K562 (cell line): ENCODE measurements at regions not wholly inside any gene's neighbourhood (a gene's known extent, or its start where the extent isn't known, plus 50 kb on each side); places are given as distances from the start of the nearest gene placed in this dataset.

Experiments used
- ATAC-seq: fragments of 200-7000 bp; cut with Tn5 transposase; 3 replicates; pipeline ENCODE4 v1.9.1; 2020; ENCODE audit warnings: moderate library complexity
- BruUV-seq: library from RNA; stranded (reverse); fragments of 400-500 nt; replicated peaks from 2 replicates; lab custom pipeline; 2021; lab: Mats Ljungman, UMichigan
- CTCF ChIA-PET: fragments of 300-600 bp; formaldehyde crosslinking; extraction: SDS; loops from one replicate; lab custom pipeline; 2021; ENCODE audit warnings: low intra/inter-chr PET ratio; lab: Yijun Ruan, JAX
- POLR2A ChIA-PET: fragments of 300-600, 350-650 bp; sonication (Branson Sonifier 250); formaldehyde crosslinking; extraction: SDS; loops from one replicate; lab custom pipeline; 2021; ENCODE audit warnings: antibody characterized with exemption, inconsistent platforms; lab: Yijun Ruan, JAX
- DNase-seq, 4 experiments: peaks; one replicate each; pipeline versions ENCODE4 v3.0.0 to v3.0.0-alpha.2; 2011 to 2018; ENCODE audit warnings: low spot score in 3 of 4, mixed read lengths in 3 of 4; ENCODE audit errors: extremely low read depth in 1 of 4
- FAIRE-seq: peaks from 2 replicates; lab custom pipeline; 2011; peaks lifted over from hg19 to GRCh38; lab: Jason Lieb, UNC
- H2AFZ ChIP-seq: 2 replicates; pipeline ENCODE4 v1.6.0; 2011; ENCODE audit warnings: low read depth, low read length, control low read depth, inconsistent platforms
- H3K27ac ChIP-seq: fragments of 200-600 bp; 3 replicates; pipeline ENCODE4 v1.8.0; 2011; ENCODE audit warnings: low read depth, mild to moderate bottlenecking, control low read depth, inconsistent platforms, low read length, moderate library complexity, mixed read lengths; ENCODE audit errors: extremely low read depth
- H3K27me3 ChIP-seq, 2 experiments: fragments of 300-600 bp in 1 of 2; 2 replicates in 1 of 2; 3 replicates in 1 of 2; pipeline versions ENCODE4 v1.6.0 to v1.8.0; 2011; ENCODE audit warnings: inconsistent platforms in 2 of 2, low read length in 2 of 2, mild to moderate bottlenecking in 1 of 2, mixed read lengths in 1 of 2, moderate library complexity in 1 of 2; ENCODE audit not compliant: control insufficient read depth in 2 of 2, insufficient read depth in 2 of 2
- H3K36me3 ChIP-seq: fragments of 300-600 bp; 3 replicates; pipeline ENCODE4 v1.8.0; 2011; ENCODE audit warnings: mild to moderate bottlenecking, low read length, inconsistent platforms; ENCODE audit not compliant: control insufficient read depth, insufficient read depth
- H3K4me1 ChIP-seq, 2 experiments: fragments of 200-600 bp in 1 of 2; replicated peaks in 1 of 2; 2 replicates in 1 of 2; 3 replicates in 1 of 2; pipeline versions ENCODE4 v1.5.1 to v1.8.0; 2011; ENCODE audit warnings: inconsistent platforms in 2 of 2, low read length in 2 of 2, mild to moderate bottlenecking in 1 of 2, mixed read lengths in 1 of 2, moderate library complexity in 1 of 2; ENCODE audit not compliant: control insufficient read depth in 2 of 2, insufficient read depth in 2 of 2
- H3K4me2 ChIP-seq: 2 replicates; pipeline ENCODE4 v1.6.1; 2011; ENCODE audit warnings: low read length, control low read depth, inconsistent platforms, mixed read lengths; ENCODE audit not compliant: insufficient read depth
- H3K4me3 ChIP-seq: fragments of 200-600 bp; sonication (generic), shearing (Covaris generic); 2 replicates; pipeline ENCODE4 v1.5.1; 2016; ENCODE audit warnings: control low read depth, inconsistent platforms
- H3K79me2 ChIP-seq: fragments of 200-600 bp; 3 replicates; pipeline ENCODE4 v1.8.0; 2011; ENCODE audit warnings: low read length, inconsistent platforms; ENCODE audit not compliant: control insufficient read depth, insufficient read depth
- H3K9ac ChIP-seq, 2 experiments: 2 replicates each; pipeline versions ENCODE4 v1.6.0 to v1.6.1; 2011; ENCODE audit warnings: low read depth in 2 of 2, low read length in 2 of 2, control low read depth in 1 of 2, inconsistent platforms in 1 of 2, mild to moderate bottlenecking in 1 of 2, mixed read lengths in 1 of 2; ENCODE audit not compliant: insufficient read depth in 1 of 2
- H3K9me1 ChIP-seq: one replicate; pipeline ENCODE4 v1.6.0; 2011; ENCODE audit warnings: inconsistent platforms, mild to moderate bottlenecking, low read length, moderate library complexity; ENCODE audit not compliant: control insufficient read depth, insufficient read depth
- H3K9me3 ChIP-seq: replicated peaks from 2 replicates; pipeline ENCODE4 v1.5.1; 2011; ENCODE audit warnings: low read depth, low read length, inconsistent platforms; ENCODE audit not compliant: control insufficient read depth, insufficient read depth
- H4K20me1 ChIP-seq: replicated peaks from 2 replicates; pipeline ENCODE4 v1.6.1; 2011; ENCODE audit warnings: low read length, inconsistent platforms, mixed read lengths; ENCODE audit not compliant: control insufficient read depth, insufficient read depth
- ARID2 ChIP-seq: fragments of 450-650 bp; IDR thresholded peaks from 2 replicates; pipeline ENCODE4 v1.6.1; 2017; ENCODE audit warnings: antibody characterized with exemption, mild to moderate bottlenecking
- CCNT2 ChIP-seq: IDR thresholded peaks from 2 replicates; pipeline ENCODE4 v1.6.1; 2011; ENCODE audit warnings: borderline replicate concordance, low read depth, mild to moderate bottlenecking, moderate library complexity, mixed read lengths, low read length; ENCODE audit not compliant: insufficient read length; ENCODE audit errors: extremely low read depth
- HNRNPL ChIP-seq: fragments of 200-400 bp; formaldehyde crosslinking; IDR thresholded peaks from 2 replicates; pipeline ENCODE4 v1.6.1; 2017; ENCODE audit warnings: low read depth, mild to moderate bottlenecking, low read length
- ID3 ChIP-seq, 2 experiments: fragments of 250-450 bp in 1 of 2; fragments of 450-650 bp in 1 of 2; sonication (Bioruptor Pico) in 1 of 2; IDR thresholded peaks; 2 replicates each; pipeline versions ENCODE4 v1.6.1 to v1.8.0; 2016 to 2021; ENCODE audit warnings: mild to moderate bottlenecking in 2 of 2, moderate library complexity in 2 of 2, missing compliant biosample characterization in 1 of 2, missing genetic modification characterization in 1 of 2
- KLF13 ChIP-seq: fragments of 450-650 bp; IDR thresholded peaks from 2 replicates; pipeline ENCODE4 v1.6.1; 2016; ENCODE audit warnings: missing genetic modification characterization, low read depth, mild to moderate bottlenecking, missing compliant biosample characterization, moderate library complexity, borderline replicate concordance
- MCM2 ChIP-seq: fragments of 450-650 bp; IDR thresholded peaks from 2 replicates; pipeline ENCODE4 v1.6.1; 2017; ENCODE audit warnings: low read depth, mild to moderate bottlenecking
- POLR2G ChIP-seq: fragments of 200-400 bp; formaldehyde crosslinking; IDR thresholded peaks from 2 replicates; pipeline ENCODE4 v1.6.1; 2017; ENCODE audit warnings: low read depth, mild to moderate bottlenecking, antibody characterized with exemption, low read length, moderate library complexity
- RBM14 ChIP-seq: fragments of 200-400 bp; formaldehyde crosslinking; IDR thresholded peaks from 2 replicates; pipeline ENCODE4 v1.6.1; 2018; ENCODE audit warnings: low read depth, mild to moderate bottlenecking, low read length, moderate library complexity, borderline replicate concordance; ENCODE audit not compliant: insufficient read depth
- YY1 ChIP-seq, 3 experiments: IDR thresholded peaks; 2 replicates each; pipeline ENCODE4 v1.6.1; 2011; ENCODE audit warnings: low read length in 2 of 3, mild to moderate bottlenecking in 2 of 3, moderate library complexity in 2 of 3, borderline replicate concordance in 1 of 3, control low read depth in 1 of 3, low read depth in 1 of 3; ENCODE audit not compliant: insufficient read depth in 3 of 3, insufficient replicate concordance in 2 of 3, control insufficient read depth in 1 of 3, insufficient read length in 1 of 3; ENCODE audit errors: extremely low read depth in 1 of 3
- ZNF512 ChIP-seq: IDR thresholded peaks from 2 replicates; pipeline ENCODE4 v1.6.1; 2016; ENCODE audit warnings: missing genetic modification characterization, missing compliant biosample characterization
- WGBS: fragments of 100-300 bp; shearing (Covaris generic); methylation state at CpG from one replicate; pipeline ENCODE4 v1.1.6; 2016; ENCODE audit warnings: low coverage, mixed read lengths; ENCODE audit not compliant: insufficient coverage; ENCODE audit errors: missing lambda C conversion rate; 5-methylcytosine and 5-hydroxymethylcytosine counted together
- in situ Hi-C: fragments of 300-500 bp; cut with MboI; formaldehyde crosslinking; loops from 4 replicates; pipeline ENCODE4 v1.15.0; 2018; ENCODE audit warnings: inconsistent platforms, mixed read lengths
- intact Hi-C: fragments of 100-400 bp; cut with micrococcal nuclease; formaldehyde crosslinking; loops from 2 replicates; pipeline ENCODE4 v1.14.2; 2022

- Histone ChIP-seq H2AFZ (peak overlapping the region; percentile 75), H3K36me3 (no peaks in the 10 kb centered on the region), H3K4me3 (no peak overlapping the region), H3K4me2 (no peak overlapping the region), H3K27ac (no peak overlapping the region), H3K9ac (no peak overlapping the region), H3K9me1 (no peaks in the 10 kb centered on the region), H4K20me1 (no peaks in the 10 kb centered on the region), H3K79me2 (no peaks in the 10 kb centered on the region), H3K9me3 (no peaks in the 10 kb centered on the region), H3K4me1 (peaks cover 0 to 6% of the 10 kb centered on the region in 2 experiments; a peak in 1 of 5 replicates)
- DNase-seq (no peak), ATAC-seq (no peak), FAIRE-seq (no peak)
- ChIA-PET CTCF (no interaction called here), POLR2A (interaction anchor here (1.0 kb wide), 1 partner anchor 16 kb away, joined by 4 read pairs; no protein-coding TSS in a partner anchor)
- BruUV-seq: no TSS peak
- intact Hi-C loops: no loop called here
- no peak for TF ChIP-seq POLR2G
- peak in 1 of 3 experiments; percentile 13 for TF ChIP-seq YY1 (IDR thresholded peaks at IDR 0.05; ENCODE audit: borderline replicate concordance in 1 of 3, control insufficient read depth in 1 of 3, extremely low read depth in 1 of 3, insufficient read depth in 3 of 3, insufficient read length in 1 of 3, insufficient replicate concordance in 2 of 3, low read depth in 1 of 3, low read length in 2 of 3)
- TF ChIP-seq, all 486 proteins: peak for 1
- in situ Hi-C loops: no loop called here
- no peaks in the 10 kb centered on the region for H3K27me3 ChIP-seq
- WGBS: 77% methylated on average over 8 of the region's 8 CpGs
These were observed 87.2 kb upstream of the ZEB2 start for GRCh38 chr2:144607099-144607498.

GRCh38 chr2:144606466-144607095 is 86.7 kb upstream of the ZEB2 start:
- Histone ChIP-seq H3K9ac (no peak overlapping the region), H3K4me1 (peaks cover 0 to 6% of the 10 kb centered on the region in 2 experiments; a peak in 1 of 5 replicates), H3K9me1 (no peaks in the 10 kb centered on the region), H2AFZ (peak overlapping the region; percentile 75), H3K79me2 (no peaks in the 10 kb centered on the region), H3K4me2 (no peak overlapping the region), H3K27me3 (no peaks in the 10 kb centered on the region), H3K27ac (no peak overlapping the region), H3K36me3 (no peaks in the 10 kb centered on the region), H3K9me3 (no peaks in the 10 kb centered on the region), H4K20me1 (no peaks in the 10 kb centered on the region), H3K4me3 (no peak overlapping the region)
- ChIA-PET POLR2A (interaction anchor here (1.3 kb wide), 1 partner anchor 11 kb away, joined by 6 read pairs; no protein-coding TSS in a partner anchor), CTCF (no interaction called here)
- DNase-seq (no peak), FAIRE-seq (no peak), ATAC-seq (no peak; the same call in 1 of the 3 replicates)
- in situ Hi-C loops: no loop called here
- BruUV-seq: no TSS peak
- intact Hi-C loops: no loop called here
- WGBS: 75% methylated on average over 1 of the region's 1 CpG
- TF ChIP-seq MCM2 (no peak), RBM14 (no peak), KLF13 (tag) (no peak), ZNF512 (tag) (no peak), ARID2 (no peak), ID3 (CRISPR knock-in tag; IDR thresholded peaks at IDR 0.05) (no peak), ID3 (tag; IDR thresholded peaks at IDR 0.05) (no peak), CCNT2 (no peak), HNRNPL (no peak)
